ENCODE measurements at regions not wholly inside any gene's neighbourhood (a gene's known extent, or its start where the extent isn't known, plus 50 kb on each side); places are given as distances from the start of the nearest gene placed in this dataset.

- POLR2A ChIA-PET (ENCODE audit: low non-redundant PET): no interaction called here
- no peak overlapping the region for H3K27ac ChIP-seq
- no peak for DNase-seq (ENCODE audit: low spot score)
- CTCF ChIA-PET: interaction anchor here (0.5 to 1.9 kb wide), 17 partner anchors 9 to 764 kb away, joined by 3 to 10 read pairs (median 3); no protein-coding TSS in a partner anchor
- peak; percentile 79 for TF ChIP-seq CTCF (conservative IDR thresholded peaks at IDR 0.05; ENCODE audit: low read depth)
Measured at GRCh38 chr7:41002741-41003610, 699.9 kb downstream of the INHBA start.

GRCh38 chr7:41000042-41000441 lies 702.8 kb downstream of the INHBA start:
- H3K27ac ChIP-seq: no peak overlapping the region
- CTCF ChIA-PET: no interaction called here
- POLR2A ChIA-PET (ENCODE audit: low non-redundant PET): no interaction called here
- no peak for TF ChIP-seq CTCF (conservative IDR thresholded peaks at IDR 0.05; ENCODE audit: low read depth)
- DNase-seq (ENCODE audit: low spot score): no peak

- TF ChIP-seq CTCF (conservative IDR thresholded peaks at IDR 0.05; ENCODE audit: low read depth): no peak
- ChIA-PET CTCF (interaction anchor here (0.7 kb wide), 1 partner anchor 1767 kb away, joined by 3 read pairs; no protein-coding TSS in a partner anchor), POLR2A (ENCODE audit: low non-redundant PET) (no interaction called here)
- H3K27ac ChIP-seq: no peak overlapping the region
- DNase-seq (ENCODE audit: low spot score): no peak
Measured at GRCh38 chr7:40996233-40996677, 706.6 kb downstream of the INHBA start.

GRCh38 chr7:40990841-40991240 lies 712.0 kb downstream of the INHBA start:
- DNase-seq (ENCODE audit: low spot score): no peak
- no peak for TF ChIP-seq CTCF (conservative IDR thresholded peaks at IDR 0.05; ENCODE audit: low read depth)
- POLR2A ChIA-PET (ENCODE audit: low non-redundant PET): no interaction called here
- CTCF ChIA-PET: interaction anchor here (0.8 kb wide), 1 partner anchor 13 kb away, joined by 3 read pairs; no protein-coding TSS in a partner anchor
- no peak overlapping the region for H3K27ac ChIP-seq

GRCh38 chr7:40987571-40987970 lies 715.3 kb downstream of the INHBA start:
- ChIA-PET CTCF (no interaction called here), POLR2A (ENCODE audit: low non-redundant PET) (no interaction called here)
- no peak for DNase-seq (ENCODE audit: low spot score)
- no peak for TF ChIP-seq CTCF (conservative IDR thresholded peaks at IDR 0.05; ENCODE audit: low read depth)
- H3K27ac ChIP-seq: no peak overlapping the region

- DNase-seq (ENCODE audit: low spot score): no peak
- CTCF ChIA-PET: no interaction called here
- H3K27ac ChIP-seq: no peak overlapping the region
- POLR2A ChIA-PET (ENCODE audit: low non-redundant PET): no interaction called here
- no peak for TF ChIP-seq CTCF (conservative IDR thresholded peaks at IDR 0.05; ENCODE audit: low read depth)
Measured at GRCh38 chr7:40986351-40986873, 716.5 kb downstream of the INHBA start.
